Activated T-helper 2 cell treated with anti-CD3 and anti-CD28 coated beads, Interferon-gamma antibody, Interleukin-2, Interleukin-4, amounts not matched to agents 10 μg/mL and 5 μg/mL and 100 μg/mL, durations not matched to agents 14 hours and 24 hours and 36 hours (primary cell): ENCODE measurements at regions not wholly inside any gene's neighbourhood (a gene's known extent, or its start where the extent isn't known, plus 50 kb on each side); places are given as distances from the start of the nearest gene placed in this dataset.

Experiments used
- DNase-seq: peaks from one replicate; pipeline ENCODE4 v3.0.0; 2021; ENCODE audit warnings: low spot score
- H3K27ac Mint-ChIP-seq: one replicate; pipeline ENCODE4 v1.8.0; 2021; ENCODE audit warnings: mixed read lengths
- H3K27me3 Mint-ChIP-seq: one replicate; pipeline ENCODE4 v1.8.0; 2021; ENCODE audit warnings: low read depth, mixed read lengths
- H3K36me3 Mint-ChIP-seq: one replicate; pipeline ENCODE4 v1.8.0; 2021; ENCODE audit warnings: low read depth, mixed read lengths
- H3K4me1 Mint-ChIP-seq: one replicate; pipeline ENCODE4 v1.8.0; 2021; ENCODE audit warnings: low read depth, mixed read lengths
- H3K4me3 Mint-ChIP-seq: one replicate; pipeline ENCODE4 v1.8.0; 2021; ENCODE audit warnings: low read depth, mild to moderate bottlenecking, moderate library complexity, mixed read lengths
- H3K9me3 Mint-ChIP-seq: one replicate; pipeline ENCODE4 v1.8.0; 2021; ENCODE audit warnings: mixed read lengths
- intact Hi-C: fragments of 100-400 bp; cut with micrococcal nuclease; formaldehyde crosslinking; loops from one replicate; pipeline ENCODE4 v1.15.1; 2023

GRCh38 chr1:212218911-212219310, 66.3 kb upstream of the PPP2R5A start:
- H3K4me1 Mint-ChIP-seq = peaks cover 18% of the 10 kb centered on the region
- no peaks in the 10 kb centered on the region for H3K9me3 Mint-ChIP-seq
- H3K27me3 Mint-ChIP-seq = peaks cover 2% of the 10 kb centered on the region
- no peak overlapping the region for H3K4me3 Mint-ChIP-seq
- no peaks in the 10 kb centered on the region for H3K36me3 Mint-ChIP-seq
- no peak for DNase-seq
- intact Hi-C loops = loop anchor here (2.0 to 5.0 kb wide), 4 partner anchors 16 to 73 kb away; no protein-coding TSS in a partner anchor
- peak overlapping the region; percentile 29 for H3K27ac Mint-ChIP-seq

- H3K36me3 Mint-ChIP-seq = no peaks in the 10 kb centered on the region
- DNase-seq = no peak
- peaks cover 25% of the 10 kb centered on the region for H3K4me1 Mint-ChIP-seq
- H3K27me3 Mint-ChIP-seq = peaks cover 2% of the 10 kb centered on the region
- no peak overlapping the region for H3K4me3 Mint-ChIP-seq
- intact Hi-C loops = loop anchor here (2.0 to 5.0 kb wide), 4 partner anchors 15 to 72 kb away; no protein-coding TSS in a partner anchor
- no peaks in the 10 kb centered on the region for H3K9me3 Mint-ChIP-seq
- H3K27ac Mint-ChIP-seq = peak overlapping the region; percentile 38
Observed at GRCh38 chr1:212219679-212220463, 65.3 kb upstream of the PPP2R5A start.

- no peaks in the 10 kb centered on the region for H3K9me3 Mint-ChIP-seq
- H3K27me3 Mint-ChIP-seq = no peaks in the 10 kb centered on the region
- H3K4me3 Mint-ChIP-seq = no peak overlapping the region
- no peak for DNase-seq
- peaks cover 38% of the 10 kb centered on the region for H3K4me1 Mint-ChIP-seq
- no peaks in the 10 kb centered on the region for H3K36me3 Mint-ChIP-seq
- H3K27ac Mint-ChIP-seq = no peak overlapping the region
- intact Hi-C loops = no loop called here
Observed at GRCh38 chr1:212221801-212222200, 63.4 kb upstream of the PPP2R5A start.

- peaks cover 3% of the 10 kb centered on the region for H3K27me3 Mint-ChIP-seq
- intact Hi-C loops = no loop called here
- no peaks in the 10 kb centered on the region for H3K36me3 Mint-ChIP-seq
- no peaks in the 10 kb centered on the region for H3K9me3 Mint-ChIP-seq
- DNase-seq = no peak
- peaks cover 29% of the 10 kb centered on the region for H3K4me1 Mint-ChIP-seq
- H3K4me3 Mint-ChIP-seq = no peak overlapping the region
- H3K27ac Mint-ChIP-seq = no peak overlapping the region
Observed at GRCh38 chr1:212224102-212224501, 61.1 kb upstream of the PPP2R5A start.

- Mint-ChIP-seq H3K4me3 (no peak overlapping the region), H3K27ac (peak overlapping the region; percentile 75), H3K9me3 (no peaks in the 10 kb centered on the region), H3K36me3 (no peaks in the 10 kb centered on the region), H3K4me1 (peaks cover 29% of the 10 kb centered on the region), H3K27me3 (peaks cover 3% of the 10 kb centered on the region)
- DNase-seq = no peak
- intact Hi-C loops = no loop called here
Observed at GRCh38 chr1:212225416-212225815, 59.8 kb upstream of the PPP2R5A start.

GRCh38 chr1:212225871-212226302, 59.3 kb upstream of the PPP2R5A start:
- peaks cover 29% of the 10 kb centered on the region for H3K4me1 Mint-ChIP-seq
- no peak overlapping the region for H3K27ac Mint-ChIP-seq
- no peaks in the 10 kb centered on the region for H3K36me3 Mint-ChIP-seq
- DNase-seq = no peak
- no peak overlapping the region for H3K4me3 Mint-ChIP-seq
- peaks cover 3% of the 10 kb centered on the region for H3K27me3 Mint-ChIP-seq
- intact Hi-C loops = no loop called here
- no peaks in the 10 kb centered on the region for H3K9me3 Mint-ChIP-seq

GRCh38 chr1:212226467-212226866, 58.7 kb upstream of the PPP2R5A start:
- Mint-ChIP-seq H3K4me1 (peaks cover 29% of the 10 kb centered on the region), H3K36me3 (no peaks in the 10 kb centered on the region), H3K4me3 (no peak overlapping the region), H3K27me3 (peaks cover 3% of the 10 kb centered on the region), H3K27ac (no peak overlapping the region), H3K9me3 (no peaks in the 10 kb centered on the region)
- no peak for DNase-seq
- intact Hi-C loops = no loop called here

GRCh38 chr1:212228076-212228475, 57.1 kb upstream of the PPP2R5A start:
- H3K4me1 Mint-ChIP-seq = peaks cover 37% of the 10 kb centered on the region
- H3K4me3 Mint-ChIP-seq = no peak overlapping the region
- H3K9me3 Mint-ChIP-seq = no peaks in the 10 kb centered on the region
- no peaks in the 10 kb centered on the region for H3K36me3 Mint-ChIP-seq
- peaks cover 3% of the 10 kb centered on the region for H3K27me3 Mint-ChIP-seq
- intact Hi-C loops = no loop called here
- H3K27ac Mint-ChIP-seq = no peak overlapping the region
- DNase-seq = no peak

GRCh38 chr1:212228591-212229119, 56.6 kb upstream of the PPP2R5A start:
- H3K36me3 Mint-ChIP-seq = no peaks in the 10 kb centered on the region
- intact Hi-C loops = no loop called here

GRCh38 chr1:212229654-212230053, 55.6 kb upstream of the PPP2R5A start:
- Mint-ChIP-seq H3K4me3 (no peak overlapping the region), H3K27ac (no peak overlapping the region), H3K27me3 (peaks cover 3% of the 10 kb centered on the region), H3K9me3 (no peaks in the 10 kb centered on the region), H3K4me1 (peaks cover 45% of the 10 kb centered on the region), H3K36me3 (no peaks in the 10 kb centered on the region)
- no peak for DNase-seq
- intact Hi-C loops = loop anchor here (5.0 kb wide), 2 partner anchors 58 to 67 kb away; partner anchors contain the start of gene PPP2R5A

More at GRCh38 chr1:212228591-212229119, 56.6 kb upstream of the PPP2R5A start:
- Mint-ChIP-seq H3K27me3 (peaks cover 3% of the 10 kb centered on the region), H3K9me3 (no peaks in the 10 kb centered on the region), H3K4me1 (peaks cover 43% of the 10 kb centered on the region), H3K27ac (no peak overlapping the region), H3K4me3 (no peak overlapping the region)
- no peak for DNase-seq

GRCh38 chr1:212230329-212230728, 54.9 kb upstream of the PPP2R5A start:
- Mint-ChIP-seq H3K36me3 (no peaks in the 10 kb centered on the region), H3K9me3 (no peaks in the 10 kb centered on the region), H3K27ac (no peak overlapping the region), H3K4me3 (no peak overlapping the region), H3K4me1 (peaks cover 45% of the 10 kb centered on the region), H3K27me3 (peaks cover 3% of the 10 kb centered on the region)
- DNase-seq = no peak
- intact Hi-C loops = loop anchor here (5.0 kb wide), 2 partner anchors 57 to 68 kb away; partner anchors contain the start of gene PPP2R5A

GRCh38 chr1:212231372-212231771, 53.8 kb upstream of the PPP2R5A start:
- Mint-ChIP-seq H3K27me3 (peaks cover 3% of the 10 kb centered on the region), H3K4me1 (peaks cover 42% of the 10 kb centered on the region), H3K4me3 (no peak overlapping the region), H3K36me3 (no peaks in the 10 kb centered on the region), H3K9me3 (no peaks in the 10 kb centered on the region), H3K27ac (no peak overlapping the region)
- intact Hi-C loops = loop anchor here (5.0 kb wide), 2 partner anchors 56 to 69 kb away; partner anchors contain the start of gene PPP2R5A
- DNase-seq = no peak

- Mint-ChIP-seq H3K4me3 (no peak overlapping the region), H3K27ac (no peak overlapping the region), H3K27me3 (peaks cover 3% of the 10 kb centered on the region), H3K9me3 (no peaks in the 10 kb centered on the region), H3K36me3 (no peaks in the 10 kb centered on the region), H3K4me1 (peaks cover 41% of the 10 kb centered on the region)
- intact Hi-C loops = loop anchor here (5.0 kb wide), 2 partner anchors 55 to 70 kb away; partner anchors contain the start of gene PPP2R5A
- DNase-seq = no peak
Observed at GRCh38 chr1:212232090-212232489, 53.1 kb upstream of the PPP2R5A start.
